GM12878 (cell line): ENCODE measurements at regions not wholly inside any gene's neighbourhood (a gene's known extent, or its start where the extent isn't known, plus 50 kb on each side); places are given as distances from the start of the nearest gene placed in this dataset.

Source experiments
- ATAC-seq: fragments of 200-7000 bp; cut with Tn5 transposase; 3 replicates; pipeline ENCODE4 v1.9.1; 2020; ENCODE audit warnings: mild to moderate bottlenecking, moderate library complexity
- BruUV-seq: library from RNA; stranded (reverse); fragments of 400-500 nt; replicated peaks from 2 replicates; lab custom pipeline; 2021; lab: Mats Ljungman, UMichigan
- CTCF ChIA-PET: fragments of 300-600 bp; sonication (Branson Sonifier 250); formaldehyde crosslinking; extraction: SDS; loops from one replicate; lab custom pipeline; 2021; ENCODE audit warnings: inconsistent platforms; lab: Yijun Ruan, JAX
- POLR2A ChIA-PET: fragments of 350-600 bp; formaldehyde crosslinking; extraction: SDS; loops from one replicate; lab custom pipeline; 2021; ENCODE audit warnings: inconsistent platforms; lab: Charles Lee
- RAD21 ChIA-PET: fragments of 300-600 bp; sonication (Branson Sonifier 250); formaldehyde crosslinking; loops from one replicate; lab custom pipeline; 2023; ENCODE audit warnings: antibody characterized with exemption; ENCODE audit not compliant: unreplicated experiment; lab: Charles Lee
- SMC1A ChIA-PET: fragments of 300-600 bp; sonication (Branson Sonifier 250); formaldehyde crosslinking; loops from one replicate; lab custom pipeline; 2023; ENCODE audit not compliant: unreplicated experiment, uncharacterized antibody; lab: Charles Lee
- DNase-seq: peaks from one replicate; pipeline ENCODE4 v3.0.0-alpha.2; 2011; ENCODE audit warnings: low read depth, low spot score
- FAIRE-seq: peaks from 3 replicates; lab custom pipeline; 2011; peaks lifted over from hg19 to GRCh38; lab: Jason Lieb, UNC
- H2AFZ ChIP-seq: 2 replicates; pipeline ENCODE4 v1.6.0; 2011; ENCODE audit warnings: low read depth, low read length, control low read depth; ENCODE audit not compliant: control insufficient read depth
- H3K27ac ChIP-seq: 2 replicates; pipeline ENCODE4 v1.5.1; 2011; ENCODE audit warnings: control low read depth; ENCODE audit not compliant: control insufficient read depth, insufficient read depth
- H3K27me3 ChIP-seq, 2 experiments: replicated peaks in 1 of 2; 2 replicates each; pipeline versions ENCODE4 v1.6.0 to v1.6.1; 2011; ENCODE audit warnings: low read length in 1 of 2; ENCODE audit not compliant: control insufficient read depth in 2 of 2, insufficient read depth in 2 of 2
- H3K36me3 ChIP-seq, 2 experiments: 2 replicates each; pipeline ENCODE4 v1.5.1; 2011; ENCODE audit warnings: low read length in 1 of 2; ENCODE audit not compliant: control insufficient read depth in 2 of 2, insufficient read depth in 2 of 2
- H3K4me1 ChIP-seq: 2 replicates; pipeline ENCODE4 v1.6.1; 2011; ENCODE audit warnings: mild to moderate bottlenecking, low read length, moderate library complexity, mixed read lengths; ENCODE audit not compliant: control insufficient read depth, insufficient read depth
- H3K4me2 ChIP-seq: 2 replicates; pipeline ENCODE4 v1.6.0; 2011; ENCODE audit warnings: control low read depth; ENCODE audit not compliant: control insufficient read depth, insufficient read depth
- H3K4me3 ChIP-seq: fragments of 200-600 bp; sonication (generic); 2 replicates; pipeline ENCODE4 v1.5.1; 2016
- H3K79me2 ChIP-seq: 2 replicates; pipeline ENCODE4 v1.6.0; 2011; ENCODE audit warnings: low read length; ENCODE audit not compliant: control insufficient read depth, insufficient read depth
- H3K9ac ChIP-seq: 2 replicates; pipeline ENCODE4 v1.8.0; 2011; ENCODE audit warnings: low read length, control low read depth, mixed read lengths; ENCODE audit not compliant: control insufficient read depth, insufficient read depth
- H3K9me3 ChIP-seq: replicated peaks from 3 replicates; pipeline ENCODE4 v1.5.1; 2011; ENCODE audit warnings: mild to moderate bottlenecking, low read length; ENCODE audit not compliant: control insufficient read depth, insufficient read depth
- H4K20me1 ChIP-seq: 2 replicates; pipeline ENCODE4 v1.6.0; 2011; ENCODE audit not compliant: control insufficient read depth, insufficient read depth
- BCL3 ChIP-seq: IDR thresholded peaks from 2 replicates; pipeline ENCODE4 v1.6.1; 2011; ENCODE audit warnings: borderline replicate concordance, low read depth, mild to moderate bottlenecking, moderate library complexity, low read length; ENCODE audit not compliant: insufficient read depth, poor library complexity, severe bottlenecking
- MLLT1 ChIP-seq: fragments of 450-650 bp; IDR thresholded peaks from 2 replicates; pipeline ENCODE4 v1.6.1; 2016; ENCODE audit warnings: mild to moderate bottlenecking
- WGBS: methylation state at CpG from one replicate; pipeline ENCODE4 v1.1.6; 2016; ENCODE audit warnings: low lambda C conversion rate; ENCODE audit not compliant: insufficient replicate concordance, insufficient coverage; ENCODE audit errors: missing lambda C conversion rate; 5-methylcytosine and 5-hydroxymethylcytosine counted together
- in situ Hi-C: fragments of 300-500 bp; cut with MboI; formaldehyde crosslinking; loops from 9 replicates; pipeline ENCODE4 v1.14.3; 2018; ENCODE audit warnings: mixed read lengths
- intact Hi-C: fragments of 100-400 bp; cut with micrococcal nuclease; formaldehyde crosslinking; loops from one replicate; pipeline ENCODE4 v1.14.2; 2022; ENCODE audit not compliant: unreplicated experiment
- TF ChIP-seq, protein P1 (sequence below): IDR thresholded peaks from 2 replicates; pipeline ENCODE4 v1.6.1; 2011; ENCODE audit warnings: mild to moderate bottlenecking, low read depth, low read length, moderate library complexity; ENCODE audit not compliant: insufficient replicate concordance

GRCh38 chr17:74098136-74099024, 105.1 kb upstream of the RPL38 start:
- ChIA-PET SMC1A (no interaction called here), RAD21 (no interaction called here), POLR2A (no interaction called here), CTCF (no interaction called here)
- Histone ChIP-seq H3K79me2 (no peaks in the 10 kb centered on the region), H3K9ac (no peak overlapping the region), H3K36me3 (no peaks in the 10 kb centered on the region), H2AFZ (no peak overlapping the region), H4K20me1 (no peaks in the 10 kb centered on the region; the same call in 1 of the 2 replicates), H3K4me1 (no peaks in the 10 kb centered on the region), H3K27ac (no peak overlapping the region), H3K4me2 (no peak overlapping the region), H3K4me3 (no peak overlapping the region), H3K9me3 (no peaks in the 10 kb centered on the region), H3K27me3 (peaks cover 0 to 7% of the 10 kb centered on the region in 2 experiments)
- BruUV-seq, result no TSS peak
- no peak for FAIRE-seq
- TF ChIP-seq, protein P1, sequence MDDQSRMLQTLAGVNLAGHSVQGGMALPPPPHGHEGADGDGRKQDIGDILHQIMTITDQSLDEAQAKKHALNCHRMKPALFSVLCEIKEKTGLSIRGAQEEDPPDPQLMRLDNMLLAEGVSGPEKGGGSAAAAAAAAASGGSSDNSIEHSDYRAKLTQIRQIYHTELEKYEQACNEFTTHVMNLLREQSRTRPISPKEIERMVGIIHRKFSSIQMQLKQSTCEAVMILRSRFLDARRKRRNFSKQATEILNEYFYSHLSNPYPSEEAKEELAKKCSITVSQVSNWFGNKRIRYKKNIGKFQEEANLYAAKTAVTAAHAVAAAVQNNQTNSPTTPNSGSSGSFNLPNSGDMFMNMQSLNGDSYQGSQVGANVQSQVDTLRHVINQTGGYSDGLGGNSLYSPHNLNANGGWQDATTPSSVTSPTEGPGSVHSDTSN, result peak; percentile 27
- TF ChIP-seq MLLT1 (no peak), BCL3 (peak; percentile 88)
- in situ Hi-C loops (no loop called here), intact Hi-C loops (no loop called here)
- ATAC-seq, result no peak
- DNase-seq, result no peak
- WGBS, result 35% methylated on average over 15 of the region's 15 CpGs
